Astrocyte of the hippocampus (primary cell): ENCODE measurements at regions not wholly inside any gene's neighbourhood (a gene's known extent, or its start where the extent isn't known, plus 50 kb on each side); places are given as distances from the start of the nearest gene placed in this dataset.
A peak's percentile ranks its signal among the peaks of the same experiment; 100 is the strongest.

Source experiments
- DNase-seq: peaks from one replicate; pipeline ENCODE4 v3.0.0; 2011; ENCODE audit warnings: low read depth, low spot score

DNA sequence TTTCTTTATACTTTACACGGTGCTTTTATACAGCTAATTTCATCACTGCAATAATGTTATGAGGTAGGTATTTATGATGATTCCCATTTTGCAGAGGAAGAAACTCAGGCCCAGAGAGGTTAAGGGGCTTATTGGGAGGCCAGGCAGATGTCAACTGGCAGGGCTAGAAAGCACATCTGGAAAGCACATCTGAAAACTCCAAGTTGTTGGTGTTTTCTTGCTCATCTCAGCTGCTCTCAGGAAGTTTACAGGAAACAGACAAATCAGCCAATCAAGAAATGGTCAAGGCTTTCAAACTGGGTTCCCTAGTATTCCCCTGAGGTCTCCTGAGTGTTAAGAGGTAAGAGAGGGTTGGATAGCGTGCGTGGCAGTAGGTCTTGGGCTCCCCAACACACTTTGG lies 124.1 kb upstream of the MED13L start:
- no peak for DNase-seq

- DNase-seq = no peak
These were observed 124.9 kb upstream of the MED13L start for GRCh38 chr12:116402163-116402939.

- DNase-seq = no peak
These were observed 126.1 kb upstream of the MED13L start for GRCh38 chr12:116403546-116403945.

DNA sequence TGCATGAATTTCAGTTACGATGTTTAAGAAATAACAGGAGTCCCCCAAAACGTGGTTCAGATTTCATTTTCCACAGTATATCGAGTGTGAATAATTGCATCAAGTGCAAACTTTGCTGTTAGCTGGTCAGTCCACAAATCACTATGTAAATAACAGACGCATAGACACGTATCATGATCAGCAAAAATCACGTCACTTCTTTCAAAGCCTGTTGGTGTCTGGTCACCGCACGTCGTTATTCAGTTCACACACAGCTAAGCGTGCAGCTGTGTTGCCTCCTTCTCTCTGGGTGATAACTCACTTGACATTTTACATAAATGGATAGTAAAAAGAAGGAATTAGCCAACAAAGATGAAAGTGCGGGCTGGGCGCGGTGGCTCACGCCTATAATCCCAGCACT lies 126.8 kb upstream of the MED13L start:
- no peak for DNase-seq

DNA sequence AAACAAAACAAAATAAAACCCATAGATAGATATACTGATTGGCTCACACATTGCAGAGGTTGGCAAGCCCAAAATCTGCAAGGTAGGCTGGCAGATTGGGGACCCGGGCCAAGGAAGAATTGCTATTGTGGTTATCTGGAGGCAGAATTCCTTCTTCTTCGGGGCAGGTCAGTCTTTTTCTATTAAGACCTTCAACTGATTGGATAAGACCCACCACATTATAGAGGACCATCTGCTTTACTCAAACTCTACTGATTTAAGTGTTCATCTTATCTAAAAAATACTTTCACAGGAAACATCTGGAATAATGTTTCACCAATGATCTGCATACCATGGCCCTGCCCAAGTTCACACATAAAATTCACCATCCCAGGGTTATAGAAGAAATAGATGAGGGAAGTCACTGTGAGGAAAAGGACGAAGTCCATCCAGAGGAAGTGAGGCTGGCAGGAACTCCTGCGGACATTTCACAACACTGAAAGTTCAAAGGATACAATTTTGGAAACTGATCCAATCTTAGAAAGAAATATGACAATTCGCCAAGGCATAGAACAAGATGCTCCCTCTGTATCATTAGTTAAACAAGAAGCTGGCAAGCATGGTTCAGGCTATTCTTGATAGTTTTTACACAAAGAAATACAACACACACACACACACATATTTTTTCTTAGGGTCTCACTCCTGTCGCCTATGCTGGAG lies 127.6 kb upstream of the MED13L start:
- DNase-seq = no peak

- DNase-seq = no peak
These were observed 129.0 kb upstream of the MED13L start for GRCh38 chr12:116406529-116406928.

GRCh38 chr12:116408489-116409250 lies 131.2 kb upstream of the MED13L start:
- DNase-seq = no peak

DNA sequence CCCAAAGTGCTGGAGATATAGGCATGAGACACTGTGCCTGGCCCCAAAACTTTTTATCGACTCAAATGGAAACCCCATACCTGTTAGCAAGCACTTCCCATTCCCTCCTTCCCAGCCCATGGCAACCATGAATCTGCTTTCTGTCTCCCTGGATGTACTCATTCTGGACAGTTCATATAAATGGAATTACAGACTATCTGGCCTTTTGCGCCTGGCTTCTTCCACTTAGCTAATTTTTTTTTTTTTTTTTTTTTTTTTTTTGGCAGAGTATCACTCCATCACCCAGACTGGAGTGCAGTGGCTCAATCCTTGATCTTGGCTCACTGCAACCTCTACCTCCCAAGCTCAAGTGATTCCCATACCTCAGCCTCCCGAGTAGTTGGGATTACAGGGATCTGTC lies 134.5 kb upstream of the MED13L start:
- DNase-seq = no peak

DNA sequence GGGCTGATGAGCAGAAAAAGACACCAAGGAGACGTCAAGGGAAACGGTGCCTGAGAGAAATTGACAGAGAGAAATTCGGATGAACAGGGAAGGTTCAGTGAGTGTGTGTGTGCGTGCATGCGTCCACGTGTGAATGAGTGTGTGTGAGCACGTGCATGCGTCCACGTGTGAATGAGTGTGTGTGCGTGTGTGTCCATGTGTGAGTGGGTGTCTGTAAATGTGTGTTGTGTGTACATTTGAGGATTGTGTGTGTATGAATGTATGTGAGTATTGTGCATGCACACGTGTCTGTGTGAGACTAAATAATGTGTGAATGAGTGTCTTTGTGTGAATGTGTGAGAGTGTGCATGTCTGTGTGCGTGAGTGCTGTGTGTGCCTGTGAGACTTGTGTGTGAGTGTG lies 137.4 kb upstream of the MED13L start:
- DNase-seq = no peak

GRCh38 chr12:116415408-116416108 lies 138.1 kb upstream of the MED13L start:
- DNase-seq = no peak

- peak; percentile 24 for DNase-seq
These were observed 138.7 kb upstream of the MED13L start for GRCh38 chr12:116416166-116416565.

GRCh38 chr12:116418551-116418950 lies 140.6 kb upstream of the MAP1LC3B2 start:
- DNase-seq = no peak

DNA sequence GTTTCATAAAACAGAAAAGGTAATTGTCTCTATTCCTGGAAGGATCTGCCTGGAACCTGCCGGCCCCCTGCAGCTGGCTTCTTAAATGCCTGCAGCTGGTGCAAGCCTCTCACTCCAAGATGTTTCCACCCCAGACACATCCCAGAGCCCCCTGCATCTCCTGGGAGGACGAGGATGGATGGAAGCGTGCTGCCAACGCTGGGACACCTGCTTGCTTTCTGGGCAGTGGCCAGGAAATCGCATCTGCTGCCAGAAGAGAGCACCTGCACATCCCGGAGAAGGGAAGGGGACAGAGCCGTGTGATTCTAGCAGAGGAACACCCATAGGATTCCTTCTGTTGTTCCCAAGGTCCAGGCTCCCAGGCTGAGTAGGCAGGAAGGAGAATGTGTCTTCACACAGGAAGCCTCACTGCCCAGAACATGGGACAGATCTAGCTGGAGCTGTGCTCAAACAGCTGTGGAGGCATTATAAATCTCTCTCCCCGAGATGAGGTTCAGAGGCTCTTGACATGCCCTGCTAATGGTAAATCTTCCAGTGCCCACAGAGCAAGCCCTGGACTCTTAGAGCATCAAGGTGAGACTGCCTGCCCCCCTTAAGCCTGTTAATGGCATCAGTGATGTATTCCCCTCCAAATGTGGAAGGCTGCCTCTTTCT lies 138.8 kb upstream of the MAP1LC3B2 start:
- DNase-seq = no peak

DNA sequence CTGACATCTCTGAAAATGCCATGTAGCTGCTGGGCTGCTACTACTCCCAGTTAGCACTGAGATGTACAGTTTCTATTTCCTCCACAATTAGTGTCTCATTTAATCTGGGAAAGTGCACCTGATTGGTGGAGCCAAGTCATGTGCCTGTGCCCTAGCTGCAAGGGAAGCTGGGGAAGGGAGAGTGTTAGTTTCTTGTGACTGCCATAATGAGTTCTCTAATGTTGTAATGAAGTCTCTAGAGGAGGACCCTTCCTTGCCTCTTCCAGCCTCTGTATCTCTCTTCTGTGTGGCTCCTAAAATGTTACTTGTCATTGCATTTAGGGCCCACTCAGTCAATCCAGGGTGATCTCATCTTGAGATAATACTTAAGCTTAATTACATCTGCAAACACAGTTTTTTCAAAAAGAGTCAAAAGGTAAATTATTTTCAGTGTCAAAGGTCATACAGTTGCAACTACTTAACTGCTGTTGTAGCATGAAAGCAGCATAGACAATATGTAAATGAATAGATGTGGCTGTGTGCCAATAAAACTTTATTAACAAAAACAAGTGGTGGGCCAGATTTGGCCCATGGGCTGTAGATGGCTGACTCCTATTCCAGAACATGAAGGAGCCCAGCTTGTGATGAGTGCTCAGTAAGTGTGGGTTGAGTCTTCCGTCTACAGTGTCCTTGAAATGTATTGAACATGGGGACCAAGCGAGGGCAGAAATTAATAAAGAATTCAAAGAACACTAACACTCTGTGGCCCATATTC lies 137.2 kb upstream of the MAP1LC3B2 start:
- no peak for DNase-seq

GRCh38 chr12:116423094-116423493 lies 136.1 kb upstream of the MAP1LC3B2 start:
- no peak for DNase-seq

DNA sequence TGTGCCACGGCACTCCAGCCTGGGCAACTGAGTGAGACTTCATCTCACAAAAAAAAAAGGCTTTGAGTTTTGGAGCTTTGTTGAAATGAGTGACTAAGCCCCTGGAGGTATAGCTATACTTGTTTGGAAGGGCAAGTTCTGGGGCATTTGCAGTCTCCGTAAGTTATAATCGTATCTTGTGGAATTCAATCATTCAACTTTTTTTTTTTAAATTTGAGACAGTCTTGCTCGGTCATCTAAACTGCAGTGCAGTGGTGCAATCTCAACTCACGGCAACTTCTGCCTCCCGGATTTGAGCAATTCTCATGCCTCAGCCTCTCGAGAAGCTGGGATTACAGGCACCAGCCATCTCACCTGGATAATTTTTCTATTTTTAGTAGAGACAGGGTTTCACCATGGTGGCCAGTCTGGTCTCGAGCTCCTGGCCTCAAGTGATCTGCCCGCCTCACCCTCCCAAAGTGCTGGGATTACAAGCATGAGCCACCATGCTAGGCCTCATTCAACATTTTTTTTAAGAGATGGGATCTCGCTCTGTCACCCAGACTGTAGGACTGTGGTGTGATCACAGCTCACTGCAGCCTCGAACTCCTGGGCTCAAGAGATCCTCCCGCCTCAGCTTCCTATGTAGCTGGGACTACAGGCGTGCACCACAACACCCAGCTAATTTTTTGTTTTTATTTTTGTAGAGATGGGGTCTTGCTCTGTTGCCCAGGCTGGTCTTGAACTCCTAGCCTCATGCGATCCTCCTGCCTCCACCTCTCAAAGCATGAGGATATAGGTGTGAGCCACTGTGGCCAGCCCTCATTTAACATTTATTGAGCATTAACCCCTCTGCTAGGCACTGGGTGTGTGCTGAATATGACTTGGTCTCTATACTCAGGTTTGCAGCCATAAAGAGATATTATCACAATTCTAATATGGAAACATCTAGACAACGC lies 133.7 kb upstream of the MAP1LC3B2 start:
- DNase-seq = no peak

GRCh38 chr12:116426391-116427136 lies 132.6 kb upstream of the MAP1LC3B2 start:
- peak; percentile 97 for DNase-seq

DNA sequence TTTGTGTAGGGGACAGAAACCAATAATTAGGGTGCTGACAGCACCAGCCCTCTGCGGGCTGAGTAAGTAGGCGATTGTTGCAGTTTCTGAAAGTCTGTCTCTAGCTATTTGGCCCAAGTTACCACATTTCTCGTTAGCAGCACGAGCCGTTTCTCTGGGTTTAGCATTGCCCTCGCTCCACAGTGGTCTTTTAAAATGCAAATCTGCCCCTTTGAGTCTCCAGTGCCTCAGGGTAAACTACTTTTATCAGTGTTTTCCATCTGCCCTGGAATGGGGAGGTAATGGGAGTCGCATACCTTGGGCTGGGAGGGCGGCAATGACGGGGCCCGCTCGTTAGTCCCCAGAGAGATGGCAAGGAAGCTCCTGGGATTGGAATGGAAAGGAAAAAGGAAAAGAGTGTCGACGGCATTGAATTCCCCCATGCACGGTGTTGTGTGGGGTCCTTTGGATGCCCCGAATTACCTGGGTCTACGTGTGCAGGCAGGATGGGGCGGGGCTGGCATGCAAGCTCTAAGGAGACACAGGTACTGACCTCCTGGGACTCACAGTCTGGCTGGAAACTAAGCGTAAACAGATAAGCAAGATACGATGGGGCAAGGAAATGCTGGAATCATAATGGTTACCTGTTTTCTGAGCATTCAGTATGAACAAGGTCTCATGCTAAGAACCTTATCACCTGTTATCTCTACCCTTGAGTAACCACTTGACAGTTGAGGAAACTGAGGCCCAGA lies 131.8 kb upstream of the MAP1LC3B2 start:
- peak; percentile 89 for DNase-seq
